GM06990 (cell line): ENCODE measurements at regions not wholly inside any gene's neighbourhood (a gene's known extent, or its start where the extent isn't known, plus 50 kb on each side); places are given as distances from the start of the nearest gene placed in this dataset.
"Not testable (repeated sequence)": the region's sequence is repeated elsewhere in the genome, so short reads cannot be mapped to it uniquely, and the experiment has no call there.

Source experiments
- DNase-seq: peaks from one replicate; pipeline ENCODE4 v3.0.0-alpha.2; 2011; ENCODE audit not compliant: insufficient read length; ENCODE audit errors: extremely low read depth
- H3K27me3 ChIP-seq: replicated peaks from 2 replicates; pipeline ENCODE4 v1.6.0; 2011; ENCODE audit warnings: low read length; ENCODE audit not compliant: control insufficient read depth, insufficient read depth
- H3K36me3 ChIP-seq: 2 replicates; pipeline ENCODE4 v1.5.1; 2011; ENCODE audit warnings: low read length; ENCODE audit not compliant: control insufficient read depth, insufficient read depth
- H3K4me3 ChIP-seq: replicated peaks from 2 replicates; pipeline ENCODE4 v1.5.1; 2011; ENCODE audit warnings: low read depth, mild to moderate bottlenecking, control low read depth, low read length
- CTCF ChIP-seq: IDR thresholded peaks from 2 replicates; pipeline ENCODE4 v1.5.1; 2011; ENCODE audit warnings: low read length, control low read depth, mild to moderate bottlenecking, inconsistent platforms; ENCODE audit not compliant: insufficient read depth, poor library complexity, severe bottlenecking

GRCh38 chr17:68103148-68103547 is 67.6 kb downstream of the KPNA2 start:
- no peaks in the 10 kb centered on the region for H3K27me3 ChIP-seq
- no peak for TF ChIP-seq CTCF
- H3K4me3 ChIP-seq, result no peak overlapping the region
- no peaks in the 10 kb centered on the region for H3K36me3 ChIP-seq
- no peak for DNase-seq

- TF ChIP-seq CTCF, result no peak
- Histone ChIP-seq H3K4me3 (no peak overlapping the region), H3K36me3 (no peaks in the 10 kb centered on the region), H3K27me3 (no peaks in the 10 kb centered on the region)
- DNase-seq, result no peak
Observed at GRCh38 chr17:68106085-68106484, 70.5 kb downstream of the KPNA2 start.

- DNase-seq, result no peak
- Histone ChIP-seq H3K36me3 (no peaks in the 10 kb centered on the region), H3K27me3 (no peaks in the 10 kb centered on the region), H3K4me3 (no peak overlapping the region)
- no peak for TF ChIP-seq CTCF
Observed at GRCh38 chr17:68107373-68107772, 71.8 kb downstream of the KPNA2 start.

- TF ChIP-seq CTCF, result no peak
- Histone ChIP-seq H3K27me3 (no peaks in the 10 kb centered on the region), H3K36me3 (no peaks in the 10 kb centered on the region), H3K4me3 (no peak overlapping the region)
- DNase-seq, result no peak
Observed at GRCh38 chr17:68108313-68109000, 72.9 kb downstream of the KPNA2 start.

- not testable (repeated sequence) for H3K4me3 ChIP-seq, H3K36me3 ChIP-seq, DNase-seq, H3K27me3 ChIP-seq
Observed at GRCh38 chr17:68109404-68109803, 73.9 kb downstream of the KPNA2 start.

GRCh38 chr17:68116211-68116610 is 80.7 kb downstream of the KPNA2 start:
- DNase-seq, H3K36me3 ChIP-seq, H3K27me3 ChIP-seq, H3K4me3 ChIP-seq: not testable (repeated sequence)

- Histone ChIP-seq H3K36me3 (no peaks in the 10 kb centered on the region), H3K4me3 (no peak overlapping the region), H3K27me3 (no peaks in the 10 kb centered on the region)
- TF ChIP-seq CTCF, result no peak
- no peak for DNase-seq
Observed at GRCh38 chr17:68122587-68122986, 87.1 kb downstream of the KPNA2 start.
